ENCODE measurements at regions not wholly inside any gene's neighbourhood (a gene's known extent, or its start where the extent isn't known, plus 50 kb on each side); places are given as distances from the start of the nearest gene placed in this dataset.
"Not testable (repeated sequence)": the region's sequence is repeated elsewhere in the genome, so short reads cannot be mapped to it uniquely, and the experiment has no call there.

- no peak for DNase-seq (ENCODE audit: extremely low spot score, unreplicated experiment)
- no peaks in the 10 kb centered on the region for H3K9me3 Mint-ChIP-seq (ENCODE audit: unreplicated experiment)
These were observed 725.3 kb downstream of the COL12A1 start for GRCh38 chr6:74480561-74480960.

GRCh38 chr6:74479960-74480359, 725.9 kb downstream of the COL12A1 start:
- Mint-ChIP-seq H3K9me3 (ENCODE audit: unreplicated experiment) (no peaks in the 10 kb centered on the region), H3K27me3 (ENCODE audit: unreplicated experiment) (no peaks in the 10 kb centered on the region), H3K27ac (ENCODE audit: unreplicated experiment) (no peak overlapping the region), H3K36me3 (ENCODE audit: unreplicated experiment) (no peaks in the 10 kb centered on the region), H3K4me3 (ENCODE audit: unreplicated experiment) (no peak overlapping the region), H3K4me1 (ENCODE audit: unreplicated experiment) (no peaks in the 10 kb centered on the region)
- TF ChIP-seq, protein P1, sequence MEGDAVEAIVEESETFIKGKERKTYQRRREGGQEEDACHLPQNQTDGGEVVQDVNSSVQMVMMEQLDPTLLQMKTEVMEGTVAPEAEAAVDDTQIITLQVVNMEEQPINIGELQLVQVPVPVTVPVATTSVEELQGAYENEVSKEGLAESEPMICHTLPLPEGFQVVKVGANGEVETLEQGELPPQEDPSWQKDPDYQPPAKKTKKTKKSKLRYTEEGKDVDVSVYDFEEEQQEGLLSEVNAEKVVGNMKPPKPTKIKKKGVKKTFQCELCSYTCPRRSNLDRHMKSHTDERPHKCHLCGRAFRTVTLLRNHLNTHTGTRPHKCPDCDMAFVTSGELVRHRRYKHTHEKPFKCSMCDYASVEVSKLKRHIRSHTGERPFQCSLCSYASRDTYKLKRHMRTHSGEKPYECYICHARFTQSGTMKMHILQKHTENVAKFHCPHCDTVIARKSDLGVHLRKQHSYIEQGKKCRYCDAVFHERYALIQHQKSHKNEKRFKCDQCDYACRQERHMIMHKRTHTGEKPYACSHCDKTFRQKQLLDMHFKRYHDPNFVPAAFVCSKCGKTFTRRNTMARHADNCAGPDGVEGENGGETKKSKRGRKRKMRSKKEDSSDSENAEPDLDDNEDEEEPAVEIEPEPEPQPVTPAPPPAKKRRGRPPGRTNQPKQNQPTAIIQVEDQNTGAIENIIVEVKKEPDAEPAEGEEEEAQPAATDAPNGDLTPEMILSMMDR (IDR thresholded peaks at IDR 0.05), result no peak
- DNase-seq (ENCODE audit: extremely low spot score, unreplicated experiment), result no peak

More at GRCh38 chr6:74480561-74480960, 725.3 kb downstream of the COL12A1 start:
- TF ChIP-seq, protein P1 (IDR thresholded peaks at IDR 0.05), result no peak
- Mint-ChIP-seq H3K4me3 (ENCODE audit: unreplicated experiment) (no peak overlapping the region), H3K27me3 (ENCODE audit: unreplicated experiment) (no peaks in the 10 kb centered on the region), H3K36me3 (ENCODE audit: unreplicated experiment) (no peaks in the 10 kb centered on the region), H3K4me1 (ENCODE audit: unreplicated experiment) (no peaks in the 10 kb centered on the region), H3K27ac (ENCODE audit: unreplicated experiment) (no peak overlapping the region)

DNA sequence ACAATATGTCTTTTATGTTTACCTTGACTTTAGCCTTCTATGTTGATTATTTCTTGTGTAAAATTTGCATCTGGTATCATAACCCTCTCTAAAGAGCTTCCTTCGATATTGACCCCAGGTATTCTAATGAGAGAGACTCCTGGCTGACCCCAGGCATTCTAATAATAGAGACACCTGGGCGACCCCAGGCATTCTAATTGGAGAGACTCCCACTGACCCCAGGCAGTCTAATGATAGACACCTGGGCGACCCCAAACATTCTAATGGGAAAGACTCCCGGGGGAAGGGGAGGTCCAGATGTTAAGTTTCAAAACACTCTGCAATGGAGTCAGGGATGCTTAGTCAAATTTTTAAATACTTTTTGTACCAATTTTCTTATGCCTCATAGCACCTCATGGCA, 726.4 kb downstream of the COL12A1 start:
- TF ChIP-seq, protein P1 (IDR thresholded peaks at IDR 0.05), result no peak
- H3K9me3 Mint-ChIP-seq (ENCODE audit: unreplicated experiment), result peaks cover 3% of the 10 kb centered on the region
- no peak overlapping the region for H3K4me3 Mint-ChIP-seq (ENCODE audit: unreplicated experiment)
- no peaks in the 10 kb centered on the region for H3K4me1 Mint-ChIP-seq (ENCODE audit: unreplicated experiment)
- no peak for DNase-seq (ENCODE audit: extremely low spot score, unreplicated experiment)
- no peaks in the 10 kb centered on the region for H3K36me3 Mint-ChIP-seq (ENCODE audit: unreplicated experiment)
- no peaks in the 10 kb centered on the region for H3K27me3 Mint-ChIP-seq (ENCODE audit: unreplicated experiment)
- no peak overlapping the region for H3K27ac Mint-ChIP-seq (ENCODE audit: unreplicated experiment)

GRCh38 chr6:74474046-74474445, 731.8 kb downstream of the COL12A1 start:
- H3K4me1 Mint-ChIP-seq (ENCODE audit: unreplicated experiment), result peaks cover 12% of the 10 kb centered on the region
- not testable (repeated sequence) for DNase-seq (ENCODE audit: extremely low spot score, unreplicated experiment); H3K27ac Mint-ChIP-seq (ENCODE audit: unreplicated experiment); H3K27me3 Mint-ChIP-seq (ENCODE audit: unreplicated experiment); H3K36me3 Mint-ChIP-seq (ENCODE audit: unreplicated experiment); H3K9me3 Mint-ChIP-seq (ENCODE audit: unreplicated experiment); H3K4me3 Mint-ChIP-seq (ENCODE audit: unreplicated experiment)

DNA sequence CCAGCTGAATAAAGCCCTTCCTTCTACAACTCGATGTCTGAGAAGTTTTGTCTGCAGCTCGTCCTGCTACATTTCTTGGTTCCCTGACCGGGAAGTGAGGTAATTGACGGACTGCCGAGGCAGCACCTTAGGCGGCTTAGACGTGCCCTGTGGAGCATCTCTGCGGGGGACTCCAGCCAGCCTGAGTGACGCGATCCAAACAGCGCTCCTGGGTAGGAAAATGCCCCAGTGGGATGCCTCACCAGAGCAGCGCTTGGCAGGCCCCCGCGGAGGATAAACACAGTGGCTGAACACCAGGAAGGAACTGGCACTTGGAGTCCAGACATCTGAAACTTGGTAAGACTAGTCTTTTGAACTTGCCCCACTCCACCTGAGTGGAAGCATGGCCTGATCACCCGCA, 737.3 kb downstream of the COL12A1 start:
- H3K4me3 Mint-ChIP-seq (ENCODE audit: unreplicated experiment); H3K9me3 Mint-ChIP-seq (ENCODE audit: unreplicated experiment); H3K27me3 Mint-ChIP-seq (ENCODE audit: unreplicated experiment); H3K36me3 Mint-ChIP-seq (ENCODE audit: unreplicated experiment); H3K27ac Mint-ChIP-seq (ENCODE audit: unreplicated experiment); DNase-seq (ENCODE audit: extremely low spot score, unreplicated experiment): not testable (repeated sequence)
- H3K4me1 Mint-ChIP-seq (ENCODE audit: unreplicated experiment), result peaks cover 25% of the 10 kb centered on the region

GRCh38 chr6:74467533-74468215, 738.2 kb downstream of the COL12A1 start:
- Mint-ChIP-seq H3K4me3 (ENCODE audit: unreplicated experiment) (no peak overlapping the region), H3K36me3 (ENCODE audit: unreplicated experiment) (peaks cover 2% of the 10 kb centered on the region), H3K9me3 (ENCODE audit: unreplicated experiment) (peaks cover 7% of the 10 kb centered on the region), H3K4me1 (ENCODE audit: unreplicated experiment) (peaks cover 25% of the 10 kb centered on the region), H3K27me3 (ENCODE audit: unreplicated experiment) (no peaks in the 10 kb centered on the region), H3K27ac (ENCODE audit: unreplicated experiment) (no peak overlapping the region)
- DNase-seq (ENCODE audit: extremely low spot score, unreplicated experiment), result no peak
- TF ChIP-seq, protein P1 (IDR thresholded peaks at IDR 0.05), result no peak
